Amniotic epithelial cell (primary cell): ENCODE measurements at regions not wholly inside any gene's neighbourhood (a gene's known extent, or its start where the extent isn't known, plus 50 kb on each side); places are given as distances from the start of the nearest gene placed in this dataset.
"Not testable (repeated sequence)": the region's sequence is repeated elsewhere in the genome, so short reads cannot be mapped to it uniquely, and the experiment has no call there.

ENCODE experiments used
- DNase-seq: peaks from one replicate; pipeline ENCODE4 v3.0.0-alpha.2; 2010; ENCODE audit warnings: low read depth

- not testable (repeated sequence) for DNase-seq
These were observed 61.2 kb upstream of the FMNL2 start for GRCh38 chr2:152273732-152274260.

GRCh38 chr2:152277896-152278295 is 57.1 kb upstream of the FMNL2 start:
- not testable (repeated sequence) for DNase-seq

GRCh38 chr2:152278526-152278925 is 56.4 kb upstream of the FMNL2 start:
- no peak for DNase-seq

GRCh38 chr2:152279367-152279766 is 55.6 kb upstream of the FMNL2 start:
- not testable (repeated sequence) for DNase-seq

- DNase-seq, result peak; percentile 28
These were observed 54.2 kb upstream of the FMNL2 start for GRCh38 chr2:152280780-152281179.

- DNase-seq, result no peak
These were observed 51.6 kb upstream of the FMNL2 start for GRCh38 chr2:152283392-152283791.

GRCh38 chr2:152284398-152284797 is 50.6 kb upstream of the FMNL2 start:
- DNase-seq, result peak; percentile 63
